Astrocyte of the spinal cord (primary cell): ENCODE measurements at regions not wholly inside any gene's neighbourhood (a gene's known extent, or its start where the extent isn't known, plus 50 kb on each side); places are given as distances from the start of the nearest gene placed in this dataset.
A peak's percentile ranks its signal among the peaks of the same experiment; 100 is the strongest.

Source experiments
- DNase-seq: peaks from one replicate; pipeline ENCODE4 v3.0.0; 2011; ENCODE audit warnings: low read depth, low spot score
- H3K4me3 ChIP-seq: 2 replicates; pipeline ENCODE4 v1.5.1; 2011; ENCODE audit warnings: low read depth, mild to moderate bottlenecking, low read length, moderate library complexity
- in situ Hi-C: cut with HindIII; loops from 2 replicates; pipeline ENCODE4 v1.10.0; 2017; ENCODE audit warnings: low sequenced_read_pairs
- TF ChIP-seq, protein P1 (sequence below): IDR thresholded peaks from 2 replicates; pipeline ENCODE4 v1.5.1; 2012; ENCODE audit warnings: low read depth, mild to moderate bottlenecking, low read length, inconsistent platforms

DNA sequence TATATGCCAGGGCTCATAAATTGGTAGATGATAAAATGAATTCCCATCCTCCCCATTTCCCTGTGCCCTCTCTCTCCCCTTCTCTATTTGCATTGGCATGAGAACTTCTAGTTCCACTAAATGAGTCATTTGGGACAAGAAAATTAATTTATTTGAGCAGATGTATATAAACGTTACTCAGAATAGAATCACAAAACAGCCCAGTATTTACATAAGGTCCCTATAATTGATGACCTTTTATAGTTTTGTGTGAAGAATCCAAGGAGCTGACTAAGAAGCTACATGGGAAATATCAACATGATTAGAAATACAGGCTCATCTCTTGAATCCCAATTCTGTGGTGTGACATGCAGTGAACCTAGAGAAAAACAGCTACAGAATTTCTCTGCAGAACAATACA is 617.7 kb upstream of the NR2F2 start:
- DNase-seq = peak; percentile 16
- TF ChIP-seq, protein P1, sequence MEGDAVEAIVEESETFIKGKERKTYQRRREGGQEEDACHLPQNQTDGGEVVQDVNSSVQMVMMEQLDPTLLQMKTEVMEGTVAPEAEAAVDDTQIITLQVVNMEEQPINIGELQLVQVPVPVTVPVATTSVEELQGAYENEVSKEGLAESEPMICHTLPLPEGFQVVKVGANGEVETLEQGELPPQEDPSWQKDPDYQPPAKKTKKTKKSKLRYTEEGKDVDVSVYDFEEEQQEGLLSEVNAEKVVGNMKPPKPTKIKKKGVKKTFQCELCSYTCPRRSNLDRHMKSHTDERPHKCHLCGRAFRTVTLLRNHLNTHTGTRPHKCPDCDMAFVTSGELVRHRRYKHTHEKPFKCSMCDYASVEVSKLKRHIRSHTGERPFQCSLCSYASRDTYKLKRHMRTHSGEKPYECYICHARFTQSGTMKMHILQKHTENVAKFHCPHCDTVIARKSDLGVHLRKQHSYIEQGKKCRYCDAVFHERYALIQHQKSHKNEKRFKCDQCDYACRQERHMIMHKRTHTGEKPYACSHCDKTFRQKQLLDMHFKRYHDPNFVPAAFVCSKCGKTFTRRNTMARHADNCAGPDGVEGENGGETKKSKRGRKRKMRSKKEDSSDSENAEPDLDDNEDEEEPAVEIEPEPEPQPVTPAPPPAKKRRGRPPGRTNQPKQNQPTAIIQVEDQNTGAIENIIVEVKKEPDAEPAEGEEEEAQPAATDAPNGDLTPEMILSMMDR = no peak
- in situ Hi-C loops = no loop called here
- no peak overlapping the region for H3K4me3 ChIP-seq

DNA sequence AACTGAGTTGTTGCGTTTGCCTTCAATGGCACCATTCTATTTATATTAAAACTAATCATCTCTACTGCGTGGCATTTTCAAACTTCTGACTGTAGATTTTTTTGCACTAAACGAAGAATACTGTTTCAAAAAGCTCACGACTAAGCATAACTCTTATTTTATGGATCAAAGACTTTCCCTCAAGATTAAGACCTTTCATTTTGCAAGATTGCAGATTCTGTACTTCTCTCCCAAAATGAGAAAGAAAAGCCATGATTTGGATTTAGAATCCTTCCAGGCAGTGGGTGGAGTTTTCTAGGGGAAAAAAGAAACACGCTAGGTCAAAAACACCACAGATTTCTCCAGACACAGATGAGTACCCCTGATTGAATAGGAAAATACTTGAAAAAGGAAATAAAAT is 617.2 kb upstream of the NR2F2 start:
- DNase-seq = no peak
- H3K4me3 ChIP-seq = no peak overlapping the region
- in situ Hi-C loops = no loop called here
- TF ChIP-seq, protein P1 = no peak

DNA sequence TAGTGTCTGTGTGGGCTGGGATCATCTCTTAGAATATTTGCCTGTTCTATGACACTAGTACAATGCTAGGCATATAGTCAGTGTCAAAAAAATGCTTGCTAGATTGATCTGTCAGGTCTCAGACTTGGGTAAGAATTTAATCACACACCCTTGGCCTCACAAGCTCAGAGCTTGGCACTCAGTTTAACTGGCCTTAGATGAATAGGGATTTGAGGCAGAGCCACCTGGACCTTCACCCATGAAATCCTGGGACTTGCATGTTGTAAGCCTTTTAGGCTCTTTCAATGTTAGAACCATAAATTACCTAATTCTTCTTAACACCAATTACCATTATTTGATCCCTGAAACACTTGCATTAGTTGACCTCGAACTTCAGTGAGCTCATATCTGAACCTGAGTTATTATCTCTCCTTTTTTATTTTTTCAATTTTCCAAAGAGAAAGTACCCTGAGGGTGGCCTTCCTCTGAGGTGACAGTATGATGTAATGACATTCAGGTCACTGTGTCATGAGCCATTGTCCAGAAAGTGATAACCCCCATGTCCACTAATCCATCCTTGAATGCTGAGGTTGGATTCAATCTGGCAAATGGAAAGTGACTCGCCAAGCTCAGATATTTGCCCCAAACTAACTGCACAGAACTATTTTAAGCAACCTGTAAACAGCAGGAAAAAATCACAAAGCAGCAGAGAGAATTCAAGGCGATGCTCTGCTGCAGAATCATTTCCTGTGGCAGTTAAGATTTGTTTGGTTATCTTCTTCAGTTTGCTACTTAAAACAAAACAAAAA is 615.2 kb upstream of the NR2F2 start:
- in situ Hi-C loops = no loop called here
- no peak overlapping the region for H3K4me3 ChIP-seq
- TF ChIP-seq, protein P1 = no peak
- no peak for DNase-seq

DNA sequence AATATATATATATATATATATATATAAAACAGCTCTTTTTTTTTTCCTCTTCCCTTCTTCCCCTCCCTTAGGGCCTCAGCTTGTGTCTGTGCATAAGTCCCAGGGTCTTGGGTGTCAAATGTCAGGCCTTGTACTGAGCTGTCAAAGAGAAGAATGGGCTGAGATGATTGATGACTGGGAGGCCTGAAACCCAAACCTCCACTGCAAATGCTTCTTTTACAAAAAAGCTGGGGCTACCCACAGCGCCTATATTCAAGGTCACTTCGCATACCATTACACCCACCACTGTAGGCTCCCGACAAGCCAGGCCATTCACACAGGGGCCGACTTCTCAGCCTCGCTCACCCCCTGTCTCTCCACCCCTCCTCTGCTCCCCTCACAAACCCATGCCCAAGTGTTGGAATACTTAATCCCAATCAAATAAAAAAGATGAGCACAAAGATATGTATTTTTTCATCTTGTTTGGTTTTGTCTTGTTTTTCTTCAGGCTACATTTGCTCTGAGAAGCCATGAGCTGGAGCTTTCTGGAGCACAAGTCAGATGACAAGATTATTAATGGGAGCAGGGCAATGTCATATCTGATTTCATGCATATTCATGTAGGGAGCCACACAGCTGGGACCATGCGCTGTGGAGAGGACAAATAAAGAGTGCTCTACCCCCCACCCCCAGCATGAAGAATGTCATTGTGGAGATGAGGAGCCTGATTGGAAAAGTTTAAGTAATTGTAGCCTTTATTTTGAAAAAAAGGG is 614.4 kb upstream of the NR2F2 start:
- TF ChIP-seq, protein P1 = no peak
- in situ Hi-C loops = no loop called here
- no peak overlapping the region for H3K4me3 ChIP-seq
- no peak for DNase-seq

DNA sequence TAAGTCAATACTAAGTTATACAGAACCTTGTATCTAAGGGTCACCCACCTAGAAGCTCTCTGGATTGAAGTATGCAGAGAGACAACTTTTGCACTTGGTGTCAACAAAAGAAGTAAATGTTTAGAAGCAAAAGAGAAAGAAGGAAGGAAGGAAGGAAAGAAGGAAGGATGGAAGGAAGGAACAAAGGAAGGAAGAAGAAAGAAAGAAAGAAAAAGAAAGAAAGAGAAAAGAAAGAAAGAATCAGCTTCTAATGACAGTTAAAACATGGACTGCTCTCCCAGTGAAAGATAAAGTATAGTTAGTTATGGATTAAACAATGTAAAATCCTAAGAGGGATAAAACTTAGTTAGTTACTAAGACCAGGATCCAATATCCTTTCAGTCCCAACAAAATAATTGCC is 613.8 kb upstream of the NR2F2 start:
- TF ChIP-seq, protein P1 = no peak
- in situ Hi-C loops = no loop called here
- DNase-seq = no peak
- H3K4me3 ChIP-seq = no peak overlapping the region

DNA sequence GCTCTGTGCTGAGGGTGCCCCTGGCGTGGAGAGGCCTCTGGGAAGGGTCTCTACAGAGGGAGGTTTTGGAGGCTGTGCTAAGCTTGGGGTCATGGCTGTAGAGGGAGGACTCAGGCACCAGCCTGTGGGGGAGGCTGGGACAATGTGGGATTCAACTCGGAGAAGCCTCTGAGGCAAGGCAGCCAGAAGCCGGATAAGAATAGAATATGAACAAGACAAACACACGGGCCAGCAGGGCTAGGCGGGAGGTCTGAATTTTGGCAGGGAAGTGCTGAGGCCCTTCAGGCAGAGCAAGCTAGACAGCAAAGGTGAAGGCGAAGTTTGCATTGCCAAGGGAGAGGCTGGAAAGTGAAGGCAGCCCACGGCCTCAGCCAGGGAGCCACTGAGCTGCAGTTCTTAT is 612.1 kb upstream of the NR2F2 start:
- peak; percentile 22 for DNase-seq
- TF ChIP-seq, protein P1 = no peak
- H3K4me3 ChIP-seq = no peak overlapping the region
- in situ Hi-C loops = no loop called here
